HEK293T (cell line): ENCODE measurements at regions not wholly inside any gene's neighbourhood (a gene's known extent, or its start where the extent isn't known, plus 50 kb on each side); places are given as distances from the start of the nearest gene placed in this dataset.

Source experiments
- CTBP1 ChIP-seq: fragments of 450-650 bp; IDR thresholded peaks from 2 replicates; pipeline ENCODE4 v1.6.1; 2016; ENCODE audit warnings: borderline replicate concordance
- ELF4 ChIP-seq: fragments of 450-650 bp; IDR thresholded peaks from 2 replicates; pipeline ENCODE4 v1.6.1; 2017; ENCODE audit warnings: antibody characterized with exemption
- FOXM1 ChIP-seq: fragments of 450-650 bp; IDR thresholded peaks from 2 replicates; pipeline ENCODE4 v1.6.1; 2017; ENCODE audit warnings: mild to moderate bottlenecking, borderline replicate concordance
- L3MBTL2 ChIP-seq: fragments of 450-650 bp; conservative IDR thresholded peaks from 2 replicates; pipeline ENCODE4 v1.6.1; 2016; ENCODE audit warnings: mild to moderate bottlenecking
- PKNOX1 ChIP-seq: fragments of 450-650 bp; IDR thresholded peaks from 2 replicates; pipeline ENCODE4 v1.6.1; 2016
- SP1 ChIP-seq: fragments of 450-650 bp; IDR thresholded peaks from 2 replicates; pipeline ENCODE4 v1.6.1; 2017
- SUZ12 ChIP-seq: fragments of 450-650 bp; IDR thresholded peaks from 2 replicates; pipeline ENCODE4 v1.6.1; 2016; ENCODE audit warnings: mild to moderate bottlenecking
- TARDBP ChIP-seq: fragments of 450-650 bp; IDR thresholded peaks from 2 replicates; pipeline ENCODE4 v1.6.1; 2016
- ZNF384 ChIP-seq: fragments of 450-650 bp; IDR thresholded peaks from 2 replicates; pipeline ENCODE4 v1.6.1; 2016

GRCh38 chr9:99319048-99319447 is 97.0 kb downstream of the SEC61B start:
- TF ChIP-seq SUZ12 (no peak), FOXM1 (no peak), ELF4 (no peak), PKNOX1 (no peak), SP1 (no peak), TARDBP (no peak), CTBP1 (no peak), ZNF384 (no peak), L3MBTL2 (no peak)
